BJ (cell line): ENCODE measurements at regions not wholly inside any gene's neighbourhood (a gene's known extent, or its start where the extent isn't known, plus 50 kb on each side); places are given as distances from the start of the nearest gene placed in this dataset.

ENCODE experiments used
- CTCF ChIA-PET: fragments of 350-600 bp; formaldehyde crosslinking; extraction: SDS; loops from one replicate; lab custom pipeline; 2021; ENCODE audit warnings: antibody characterized with exemption, inconsistent platforms; lab: Yijun Ruan, JAX
- POLR2A ChIA-PET: fragments of 300-600 bp; sonication (Branson Sonifier 250); formaldehyde crosslinking; extraction: SDS; loops from one replicate; lab custom pipeline; 2021; ENCODE audit warnings: antibody characterized with exemption; lab: Charles Lee
- DNase-seq: peaks from one replicate; pipeline ENCODE4 v3.0.0-alpha.2; 2011; ENCODE audit warnings: low read depth
- H3K27me3 ChIP-seq: 2 replicates; pipeline ENCODE4 v1.6.0; 2011; ENCODE audit warnings: low read length; ENCODE audit not compliant: control insufficient read depth, insufficient read depth
- H3K36me3 ChIP-seq: 2 replicates; pipeline ENCODE4 v1.5.1; 2011; ENCODE audit warnings: low read length; ENCODE audit not compliant: control insufficient read depth, insufficient read depth
- H3K4me3 ChIP-seq: 2 replicates; pipeline ENCODE4 v1.5.1; 2011; ENCODE audit warnings: low read depth, mild to moderate bottlenecking, control low read depth, low read length
- TF ChIP-seq, protein P1 (sequence below): IDR thresholded peaks from 2 replicates; pipeline ENCODE4 v1.5.1; 2011; ENCODE audit warnings: low read depth, mild to moderate bottlenecking, control low read depth, inconsistent platforms, low read length, moderate library complexity; ENCODE audit not compliant: insufficient read depth

DNA sequence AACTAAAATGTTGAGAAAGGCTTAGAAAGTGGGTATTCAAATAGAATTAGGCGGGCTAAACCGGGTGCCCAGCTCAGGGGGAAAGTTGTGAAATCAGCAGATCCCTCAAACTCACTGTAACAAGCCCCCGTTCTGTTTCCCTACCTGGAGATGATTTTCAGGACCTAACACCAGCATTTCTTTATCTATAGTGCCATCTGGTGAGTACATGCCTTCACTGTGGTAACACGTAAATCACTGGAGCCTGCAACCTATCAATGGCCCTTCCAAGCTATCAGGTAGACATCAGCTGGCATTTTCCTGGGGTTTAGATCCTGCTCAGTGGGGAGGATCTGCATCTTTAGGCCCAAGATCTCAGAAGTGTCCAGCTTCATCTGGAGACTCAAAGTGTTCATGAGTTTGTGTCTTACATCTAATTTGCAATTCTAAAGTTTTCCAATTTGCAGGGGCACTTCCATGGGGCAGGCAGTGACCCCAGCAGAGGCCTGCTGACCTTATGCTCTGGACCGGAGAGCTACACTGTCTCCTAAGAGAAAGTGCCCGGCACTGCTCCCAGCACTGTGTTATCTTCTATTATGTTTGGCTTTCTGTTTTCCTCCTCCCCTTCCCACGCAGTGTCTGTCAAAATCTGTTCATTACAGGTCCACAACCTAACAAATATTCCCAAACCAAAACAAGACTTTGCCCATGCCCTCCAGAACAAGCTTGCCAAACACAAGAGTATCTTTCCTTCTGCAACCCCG, 132.5 kb downstream of the LSM5 start:
- no peak for DNase-seq
- TF ChIP-seq, protein P1, sequence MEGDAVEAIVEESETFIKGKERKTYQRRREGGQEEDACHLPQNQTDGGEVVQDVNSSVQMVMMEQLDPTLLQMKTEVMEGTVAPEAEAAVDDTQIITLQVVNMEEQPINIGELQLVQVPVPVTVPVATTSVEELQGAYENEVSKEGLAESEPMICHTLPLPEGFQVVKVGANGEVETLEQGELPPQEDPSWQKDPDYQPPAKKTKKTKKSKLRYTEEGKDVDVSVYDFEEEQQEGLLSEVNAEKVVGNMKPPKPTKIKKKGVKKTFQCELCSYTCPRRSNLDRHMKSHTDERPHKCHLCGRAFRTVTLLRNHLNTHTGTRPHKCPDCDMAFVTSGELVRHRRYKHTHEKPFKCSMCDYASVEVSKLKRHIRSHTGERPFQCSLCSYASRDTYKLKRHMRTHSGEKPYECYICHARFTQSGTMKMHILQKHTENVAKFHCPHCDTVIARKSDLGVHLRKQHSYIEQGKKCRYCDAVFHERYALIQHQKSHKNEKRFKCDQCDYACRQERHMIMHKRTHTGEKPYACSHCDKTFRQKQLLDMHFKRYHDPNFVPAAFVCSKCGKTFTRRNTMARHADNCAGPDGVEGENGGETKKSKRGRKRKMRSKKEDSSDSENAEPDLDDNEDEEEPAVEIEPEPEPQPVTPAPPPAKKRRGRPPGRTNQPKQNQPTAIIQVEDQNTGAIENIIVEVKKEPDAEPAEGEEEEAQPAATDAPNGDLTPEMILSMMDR = no peak
- POLR2A ChIA-PET = no interaction called here
- Histone ChIP-seq H3K36me3 (no peaks in the 10 kb centered on the region), H3K27me3 (peaks cover 2% of the 10 kb centered on the region), H3K4me3 (no peak overlapping the region)
- CTCF ChIA-PET = interaction anchor here (3.7 kb wide), 1 partner anchor 10 kb away, joined by 15 read pairs; no protein-coding TSS in a partner anchor

DNA sequence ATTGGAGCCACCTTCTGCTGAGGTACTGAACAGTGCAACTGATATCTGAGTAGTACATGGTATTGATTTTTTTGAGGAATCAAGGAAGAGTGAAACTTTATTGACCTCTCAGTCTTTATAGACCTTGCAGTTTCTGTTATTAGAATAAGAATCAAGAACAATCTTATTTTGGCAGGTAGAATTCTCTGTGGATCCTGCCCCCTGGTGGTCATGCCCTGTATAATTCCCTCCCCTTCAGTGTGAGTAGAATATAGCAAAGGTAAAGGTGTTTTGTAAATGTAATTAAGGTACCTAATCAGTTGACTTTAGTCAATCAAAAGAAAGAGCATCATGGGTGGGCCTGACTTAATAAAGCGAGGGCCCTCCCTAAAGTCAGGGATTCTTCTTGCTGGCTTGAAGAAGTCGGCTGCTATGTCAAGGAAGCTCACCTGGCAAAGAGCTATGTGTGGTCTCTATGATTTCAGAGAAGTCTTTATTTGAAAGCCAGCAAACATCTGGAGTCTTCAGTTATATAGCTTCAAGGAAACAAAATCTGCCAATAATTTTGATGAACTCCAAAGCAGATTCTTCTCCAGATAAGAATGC, 142.8 kb downstream of the LSM5 start:
- ChIA-PET POLR2A (no interaction called here), CTCF (interaction anchor here (0.7 to 2.2 kb wide), 9 partner anchors 9 to 904 kb away, joined by 3 to 18 read pairs (median 9); no protein-coding TSS in a partner anchor)
- TF ChIP-seq, protein P1 = peak; percentile 67
- H3K4me3 ChIP-seq = no peak overlapping the region
- no peaks in the 10 kb centered on the region for H3K36me3 ChIP-seq
- no peak for DNase-seq
- H3K27me3 ChIP-seq = no peaks in the 10 kb centered on the region

DNA sequence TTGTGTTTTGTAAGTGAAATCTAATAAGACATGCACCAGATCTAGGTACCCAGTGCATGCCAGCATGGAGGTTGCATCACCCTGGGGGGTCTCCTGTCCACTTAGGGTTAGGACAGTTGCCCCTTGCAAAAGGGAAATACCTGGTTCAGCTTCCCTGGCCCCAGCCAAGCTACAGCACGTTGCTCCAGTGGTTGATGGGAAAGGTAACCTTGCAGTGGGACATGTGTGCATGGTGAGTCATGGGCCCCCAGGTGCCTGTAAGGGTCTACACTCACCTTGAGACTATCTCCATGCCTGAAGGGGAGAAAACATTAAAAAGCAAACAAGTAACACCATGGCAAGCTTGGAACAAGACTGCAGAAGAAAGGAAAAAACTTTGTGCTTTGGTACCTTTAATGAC, 143.9 kb downstream of the LSM5 start:
- no peaks in the 10 kb centered on the region for H3K36me3 ChIP-seq
- ChIA-PET POLR2A (no interaction called here), CTCF (no interaction called here)
- no peaks in the 10 kb centered on the region for H3K27me3 ChIP-seq
- TF ChIP-seq, protein P1 = no peak
- no peak for DNase-seq
- H3K4me3 ChIP-seq = no peak overlapping the region

DNA sequence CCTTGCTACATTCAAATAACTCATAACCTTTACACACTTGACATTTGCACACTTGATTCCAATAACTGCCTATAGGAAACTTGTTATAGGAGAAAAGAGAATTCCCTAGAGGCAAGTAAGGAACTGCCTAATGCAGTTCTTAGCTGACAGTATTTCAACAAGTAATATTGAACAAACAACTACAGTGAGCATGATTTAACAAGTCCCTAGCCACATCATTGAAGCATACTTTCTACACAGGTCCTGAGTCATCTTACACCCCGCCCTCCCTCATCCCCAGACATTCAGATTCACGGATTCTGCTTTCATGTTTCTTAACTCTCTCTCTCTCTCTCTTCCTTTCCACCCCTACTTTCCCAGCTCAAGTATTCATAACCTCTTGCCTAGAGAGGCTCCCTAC, 153.5 kb downstream of the LSM5 start:
- no peak for DNase-seq
- CTCF ChIA-PET = interaction anchor here (0.6 to 3.0 kb wide), 2 partner anchors 11 to 83 kb away, joined by 3 to 16 read pairs; no protein-coding TSS in a partner anchor
- POLR2A ChIA-PET = no interaction called here
- H3K36me3 ChIP-seq = no peaks in the 10 kb centered on the region
- H3K27me3 ChIP-seq = no peaks in the 10 kb centered on the region
- TF ChIP-seq, protein P1 = no peak
- H3K4me3 ChIP-seq = no peak overlapping the region

DNA sequence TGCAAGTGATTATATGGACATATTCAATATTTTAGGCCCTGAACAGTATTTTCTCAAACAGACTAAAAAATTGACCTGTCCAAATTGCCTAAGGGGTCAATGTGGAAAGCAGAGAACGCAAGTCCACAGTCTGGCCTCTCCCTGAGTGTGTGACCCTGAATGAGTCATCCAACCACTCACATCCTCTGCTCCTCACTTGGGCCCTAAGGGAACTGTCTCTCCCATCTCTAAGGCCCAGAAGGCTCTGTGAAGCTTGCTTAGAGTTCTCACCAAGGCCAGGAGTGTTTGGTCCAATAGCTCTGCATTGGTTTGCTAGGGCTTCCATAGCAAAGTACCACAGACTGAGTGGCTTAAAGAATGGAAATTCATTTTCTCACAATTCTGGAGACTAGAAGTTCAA, 155.1 kb downstream of the LSM5 start:
- ChIA-PET POLR2A (no interaction called here), CTCF (no interaction called here)
- no peaks in the 10 kb centered on the region for H3K27me3 ChIP-seq
- TF ChIP-seq, protein P1 = no peak
- no peaks in the 10 kb centered on the region for H3K36me3 ChIP-seq
- H3K4me3 ChIP-seq = no peak overlapping the region
- no peak for DNase-seq
